BLaER1 treated with 17β-estradiol and CSF1 and Interleukin-3, amounts not matched to agents 10 nM and 100 nM (cell line): ENCODE measurements at regions not wholly inside any gene's neighbourhood (a gene's known extent, or its start where the extent isn't known, plus 50 kb on each side); places are given as distances from the start of the nearest gene placed in this dataset.

Experiments
- H3K27ac ChIP-seq, 11 experiments: shearing (Covaris generic); formaldehyde crosslinking; 2 replicates each; pipeline ENCODE4 v1.8.1; 2022
- H3K27me3 ChIP-seq, 11 experiments: shearing (Covaris generic); formaldehyde crosslinking; 2 replicates each; pipeline ENCODE4 v1.8.1; 2022
- H3K36me3 ChIP-seq, 11 experiments: shearing (Covaris generic); formaldehyde crosslinking; 2 replicates each; pipeline ENCODE4 v1.8.1; 2022
- H3K4me1 ChIP-seq, 10 experiments: shearing (Covaris generic); formaldehyde crosslinking; 2 replicates each; pipeline ENCODE4 v1.8.1; 2022
- H3K4me2 ChIP-seq, 11 experiments: shearing (Covaris generic); formaldehyde crosslinking; 2 replicates each; pipeline ENCODE4 v1.8.1; 2022
- H3K4me3 ChIP-seq, 10 experiments: shearing (Covaris generic); formaldehyde crosslinking; 2 replicates each; pipeline ENCODE4 v1.8.1; 2022
- H3K9ac ChIP-seq, 11 experiments: shearing (Covaris generic); formaldehyde crosslinking; 2 replicates each; pipeline ENCODE4 v1.8.1; 2022
- H3K9me3 ChIP-seq, 11 experiments: shearing (Covaris generic); formaldehyde crosslinking; replicated peaks in 1 of 11; 2 replicates each; pipeline ENCODE4 v1.8.1; 2022
- H4K20me1 ChIP-seq, 11 experiments: shearing (Covaris generic); formaldehyde crosslinking; 2 replicates each; pipeline ENCODE4 v1.8.1; 2022
- Cebpa-rat ChIP-seq, 11 experiments: shearing (Covaris generic); IDR thresholded peaks; 2 replicates each; pipeline ENCODE4 v1.8.1; 2022

DNA sequence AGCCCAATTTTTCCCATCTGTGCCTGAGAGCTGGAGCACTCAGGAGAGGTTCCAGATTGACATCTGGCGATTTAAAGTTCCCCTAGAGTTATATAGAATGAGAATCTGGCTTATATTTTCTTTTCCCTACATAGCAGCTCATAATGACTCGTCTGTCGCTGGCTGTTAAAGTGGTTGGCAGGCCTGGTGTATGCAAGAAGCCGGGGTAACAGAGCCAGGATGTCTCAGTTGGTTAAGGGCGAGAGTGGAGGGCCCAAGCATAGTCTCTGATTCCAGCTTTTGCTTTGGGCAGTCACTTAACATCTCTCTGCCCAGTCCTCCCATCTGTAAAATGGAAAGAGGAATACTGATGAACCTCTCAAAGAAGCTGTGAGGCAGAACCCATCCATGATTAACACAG lies 751.6 kb downstream of the NOVA1 start:
- H3K4me2 ChIP-seq = no peak overlapping the region
- no peak for TF ChIP-seq Cebpa-rat (IDR thresholded peaks at IDR 0.05)
- H4K20me1 ChIP-seq = no peaks in the 10 kb centered on the region
- no peaks in the 10 kb centered on the region for H3K27me3 ChIP-seq
- H3K9ac ChIP-seq = no peak overlapping the region
- no peaks in the 10 kb centered on the region for H3K9me3 ChIP-seq
- H3K27ac ChIP-seq = no peak overlapping the region
- no peak overlapping the region for H3K4me3 ChIP-seq
- no peaks in the 10 kb centered on the region for H3K36me3 ChIP-seq
- peaks cover 0 to 22% (median 18%) of the 10 kb centered on the region in 10 experiments; a peak in 15 of 20 replicates for H3K4me1 ChIP-seq

DNA sequence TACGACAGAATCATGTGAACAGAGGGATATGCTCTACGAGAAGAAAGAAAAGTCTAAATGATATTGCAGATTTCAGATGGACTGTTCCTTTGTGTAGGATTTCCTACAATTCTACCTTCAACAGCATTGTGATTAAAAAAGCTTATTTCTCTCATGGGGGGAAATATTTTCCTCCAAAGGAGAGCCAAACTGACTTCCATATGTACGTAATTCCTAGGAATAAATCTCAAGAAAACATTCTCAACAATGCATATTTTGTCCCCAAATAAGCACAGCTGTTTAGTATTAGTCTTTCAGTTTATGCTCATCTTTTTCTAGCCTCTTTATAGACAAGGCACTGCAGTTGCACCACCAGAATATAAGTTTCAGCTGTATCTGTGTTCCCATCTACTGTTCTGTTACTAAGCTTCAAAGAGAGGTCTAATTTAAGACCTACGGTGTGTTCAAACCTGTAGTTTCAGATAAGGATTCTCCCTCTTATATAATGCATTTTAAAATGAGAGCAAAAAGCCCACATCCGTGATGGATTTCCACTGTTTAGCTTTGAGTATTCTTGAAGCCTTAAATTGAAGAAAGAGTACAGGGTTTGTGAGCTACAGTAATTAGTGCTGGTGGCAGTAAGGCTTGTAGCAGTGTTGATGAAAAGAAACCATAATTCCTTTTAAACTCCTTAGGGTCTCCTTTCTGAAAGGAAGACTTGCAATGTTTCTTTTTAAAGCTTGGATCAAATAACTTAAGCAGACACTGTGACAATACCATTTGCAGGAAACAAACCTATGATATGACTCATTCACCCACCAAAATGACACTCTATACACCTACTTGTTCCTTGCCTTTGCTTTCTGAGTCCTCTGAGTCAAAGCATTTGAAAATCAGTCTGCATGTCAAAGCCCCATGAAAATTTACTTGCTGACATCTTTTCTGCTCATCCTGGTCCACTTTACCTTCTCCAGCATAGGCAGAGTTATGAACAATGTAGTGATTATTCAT lies 754.1 kb downstream of the NOVA1 start:
- no peaks in the 10 kb centered on the region for H3K9me3 ChIP-seq
- H3K4me1 ChIP-seq = peaks cover 0 to 22% (median 18%) of the 10 kb centered on the region in 10 experiments; a peak in 15 of 20 replicates
- H3K4me3 ChIP-seq = no peak overlapping the region
- H3K9ac ChIP-seq = no peak overlapping the region
- H4K20me1 ChIP-seq = no peaks in the 10 kb centered on the region
- H3K27me3 ChIP-seq = no peaks in the 10 kb centered on the region
- H3K27ac ChIP-seq = no peak overlapping the region
- no peaks in the 10 kb centered on the region for H3K36me3 ChIP-seq
- no peak for TF ChIP-seq Cebpa-rat (IDR thresholded peaks at IDR 0.05)
- no peak overlapping the region for H3K4me2 ChIP-seq

DNA sequence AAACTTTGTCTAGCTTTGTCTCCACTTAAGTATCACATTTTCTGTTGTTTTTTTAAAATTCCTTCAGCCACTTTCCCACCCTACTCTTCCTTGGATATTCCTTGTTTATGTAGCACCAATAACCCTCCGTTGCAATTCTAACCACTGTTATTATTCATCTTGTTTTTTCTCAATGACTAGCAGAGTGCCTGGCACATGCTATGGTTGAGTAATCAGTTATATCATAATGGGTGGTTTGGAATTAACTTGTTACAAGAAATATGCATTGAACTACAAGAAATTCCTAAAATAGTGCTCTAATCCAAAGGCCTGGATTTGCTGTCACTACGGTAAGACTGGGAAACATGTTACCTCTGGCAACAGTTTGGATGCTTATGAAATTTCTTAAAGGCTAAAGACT lies 756.6 kb downstream of the NOVA1 start:
- no peaks in the 10 kb centered on the region for H3K27me3 ChIP-seq
- H3K27ac ChIP-seq = no peak overlapping the region
- no peak overlapping the region for H3K9ac ChIP-seq
- no peak overlapping the region for H3K4me3 ChIP-seq
- TF ChIP-seq Cebpa-rat (IDR thresholded peaks at IDR 0.05) = no peak
- no peaks in the 10 kb centered on the region for H3K4me1 ChIP-seq
- H3K4me2 ChIP-seq = no peak overlapping the region
- H4K20me1 ChIP-seq = no peaks in the 10 kb centered on the region
- no peaks in the 10 kb centered on the region for H3K36me3 ChIP-seq
- no peaks in the 10 kb centered on the region for H3K9me3 ChIP-seq

DNA sequence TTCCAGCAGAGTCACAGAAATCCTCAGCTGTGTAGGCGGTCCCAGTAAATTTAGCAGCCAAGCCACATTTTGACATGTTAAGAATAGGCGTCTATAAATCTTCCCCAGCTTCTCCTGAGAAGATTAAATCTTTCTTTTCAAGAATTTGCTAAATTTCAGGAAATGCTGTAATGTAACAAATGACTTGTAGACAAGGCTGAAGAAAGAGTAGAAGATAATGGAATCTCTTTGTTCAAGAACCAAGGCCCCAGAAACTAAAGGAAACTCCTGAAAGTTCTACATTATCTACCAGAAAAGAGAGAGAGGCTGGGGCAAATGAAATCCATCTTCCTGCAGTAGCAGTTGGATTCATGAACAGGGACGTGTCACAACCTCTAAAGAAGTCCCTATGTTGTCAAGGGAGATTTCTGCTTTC lies 760.3 kb downstream of the NOVA1 start:
- TF ChIP-seq Cebpa-rat (IDR thresholded peaks at IDR 0.05) = no peak
- Histone ChIP-seq H4K20me1 (no peaks in the 10 kb centered on the region), H3K4me2 (no peak overlapping the region), H3K9me3 (no peaks in the 10 kb centered on the region), H3K4me3 (no peak overlapping the region), H3K27ac (no peak overlapping the region), H3K9ac (no peak overlapping the region), H3K36me3 (no peaks in the 10 kb centered on the region), H3K4me1 (no peaks in the 10 kb centered on the region), H3K27me3 (no peaks in the 10 kb centered on the region)

DNA sequence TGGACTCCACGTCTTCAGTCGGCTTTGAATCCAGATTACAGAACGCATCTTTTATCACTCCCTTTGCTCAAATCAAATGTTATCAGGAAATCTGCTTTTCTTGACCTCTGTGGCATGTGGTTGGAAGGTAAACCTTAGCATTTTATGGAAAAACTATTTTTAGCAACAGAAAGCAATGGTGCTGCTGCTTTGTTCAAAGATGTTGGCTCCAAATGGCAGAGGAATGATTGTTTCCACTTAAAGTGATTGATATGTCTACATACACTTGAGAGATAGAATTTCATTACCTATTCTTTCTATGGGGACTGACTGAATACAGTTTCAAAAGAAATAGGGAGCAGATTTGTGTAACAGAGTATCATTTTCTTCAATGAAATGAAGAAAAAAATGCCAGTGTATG lies 761.2 kb downstream of the NOVA1 start:
- no peaks in the 10 kb centered on the region for H4K20me1 ChIP-seq
- H3K9ac ChIP-seq = no peak overlapping the region
- no peaks in the 10 kb centered on the region for H3K27me3 ChIP-seq
- H3K4me2 ChIP-seq = no peak overlapping the region
- H3K36me3 ChIP-seq = no peaks in the 10 kb centered on the region
- H3K4me1 ChIP-seq = no peaks in the 10 kb centered on the region
- no peak overlapping the region for H3K27ac ChIP-seq
- H3K9me3 ChIP-seq = no peaks in the 10 kb centered on the region
- no peak overlapping the region for H3K4me3 ChIP-seq
- TF ChIP-seq Cebpa-rat (IDR thresholded peaks at IDR 0.05) = no peak

DNA sequence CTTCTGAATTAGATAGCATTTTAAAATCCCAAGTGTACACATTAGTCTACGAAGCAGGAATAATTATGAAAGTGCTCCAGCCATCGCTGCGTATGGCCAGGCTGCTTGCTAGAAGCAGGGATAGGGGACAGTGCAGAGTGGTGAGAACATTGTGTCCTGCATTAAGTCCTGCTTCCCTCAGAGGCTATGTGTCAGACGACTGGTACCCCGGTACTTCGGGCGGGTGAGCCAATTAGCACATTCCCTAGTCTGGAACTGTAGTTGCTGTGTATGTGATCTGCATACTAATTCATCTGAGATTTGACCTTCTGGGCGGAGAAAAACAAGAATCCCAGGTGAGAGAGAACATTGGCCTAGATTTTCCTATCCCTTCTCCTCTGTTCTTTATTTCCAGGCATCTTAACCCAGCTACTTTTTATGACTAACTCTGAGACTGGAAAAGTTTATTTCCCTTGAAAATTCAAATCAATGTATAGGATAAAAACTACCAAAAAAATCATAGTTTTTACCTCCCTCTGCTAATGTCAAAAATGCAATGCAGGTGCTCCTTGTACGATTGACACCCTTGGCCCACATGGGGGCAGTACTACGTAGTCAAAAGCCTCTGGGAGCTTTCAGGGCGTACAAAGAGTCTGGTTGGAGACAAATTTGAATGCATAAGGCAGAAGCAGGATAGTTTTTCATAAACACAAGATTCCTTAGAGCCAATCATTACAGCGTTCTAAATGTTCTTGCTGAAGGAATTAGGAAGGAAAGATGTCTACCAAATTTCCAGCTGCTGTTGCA lies 764.3 kb downstream of the NOVA1 start:
- Histone ChIP-seq H3K4me3 (no peak overlapping the region), H3K27me3 (no peaks in the 10 kb centered on the region), H3K9me3 (no peaks in the 10 kb centered on the region), H3K36me3 (no peaks in the 10 kb centered on the region), H3K27ac (no peak overlapping the region), H4K20me1 (no peaks in the 10 kb centered on the region), H3K4me2 (no peak overlapping the region), H3K9ac (no peak overlapping the region), H3K4me1 (no peaks in the 10 kb centered on the region)
- TF ChIP-seq Cebpa-rat (IDR thresholded peaks at IDR 0.05) = no peak

DNA sequence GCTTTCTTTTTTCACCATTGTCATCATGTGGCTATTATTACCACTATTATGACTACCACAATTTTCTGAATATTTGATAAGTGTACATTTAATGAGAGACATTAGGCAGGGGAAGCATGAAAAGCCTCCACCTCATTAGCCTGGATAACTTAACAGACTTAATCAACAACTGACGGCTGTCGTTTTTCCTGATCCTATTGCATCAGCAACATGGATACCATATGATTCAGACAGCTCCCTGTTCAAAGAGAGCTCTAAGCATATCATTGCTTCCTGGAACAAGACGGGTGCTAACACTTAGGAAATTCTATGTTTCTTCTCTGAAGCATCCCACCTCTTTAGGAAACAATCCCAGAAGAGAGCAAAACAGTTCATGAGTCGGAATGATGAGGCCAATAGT lies 765.2 kb downstream of the NOVA1 start:
- no peaks in the 10 kb centered on the region for H3K9me3 ChIP-seq
- no peak overlapping the region for H3K27ac ChIP-seq
- H4K20me1 ChIP-seq = no peaks in the 10 kb centered on the region
- no peak overlapping the region for H3K9ac ChIP-seq
- no peak overlapping the region for H3K4me2 ChIP-seq
- no peaks in the 10 kb centered on the region for H3K27me3 ChIP-seq
- H3K4me3 ChIP-seq = no peak overlapping the region
- no peaks in the 10 kb centered on the region for H3K4me1 ChIP-seq
- H3K36me3 ChIP-seq = no peaks in the 10 kb centered on the region
- no peak for TF ChIP-seq Cebpa-rat (IDR thresholded peaks at IDR 0.05)

DNA sequence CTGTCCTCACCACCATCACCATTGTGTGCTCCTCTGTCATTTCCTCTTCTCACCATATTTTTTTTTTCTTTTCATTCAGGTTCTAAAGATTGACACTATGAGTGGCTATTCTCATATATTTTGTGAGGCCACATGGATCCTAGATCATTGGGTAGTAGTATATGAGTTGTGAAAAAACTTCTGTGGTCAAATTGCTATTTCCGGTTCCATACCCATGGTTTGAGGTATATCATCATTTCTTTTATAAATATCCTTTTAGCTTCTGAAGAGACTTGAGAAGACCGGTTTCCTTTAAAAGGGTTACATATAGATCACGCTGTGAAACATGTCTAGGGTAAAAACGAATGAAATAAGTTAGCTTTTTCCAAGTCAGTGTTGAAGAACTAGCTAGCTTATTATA lies 769.3 kb downstream of the NOVA1 start:
- Histone ChIP-seq H3K36me3 (no peaks in the 10 kb centered on the region), H3K4me2 (no peak overlapping the region), H4K20me1 (no peaks in the 10 kb centered on the region), H3K9ac (no peak overlapping the region), H3K27ac (no peak overlapping the region), H3K27me3 (no peaks in the 10 kb centered on the region), H3K9me3 (no peaks in the 10 kb centered on the region), H3K4me1 (no peaks in the 10 kb centered on the region), H3K4me3 (no peak overlapping the region)
- no peak for TF ChIP-seq Cebpa-rat (IDR thresholded peaks at IDR 0.05)

DNA sequence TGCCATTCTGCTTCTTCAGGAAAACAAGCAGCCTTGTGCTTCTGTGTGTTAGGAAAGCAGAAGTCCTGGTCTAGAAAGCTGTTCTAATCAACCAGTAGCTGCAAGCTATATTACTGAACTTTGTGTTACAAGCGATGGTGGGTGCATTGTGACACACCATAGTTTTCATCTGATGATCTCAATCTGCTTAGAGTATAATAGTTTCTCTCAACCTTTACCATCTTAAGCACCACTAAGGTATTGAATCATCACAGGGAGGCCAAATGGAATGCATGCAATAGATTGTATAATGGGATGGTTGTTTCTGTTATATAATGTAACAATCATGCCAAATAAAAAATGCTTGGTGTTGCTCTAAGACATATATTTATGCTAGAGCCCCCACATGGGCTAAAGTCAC lies 771.7 kb downstream of the NOVA1 start:
- no peaks in the 10 kb centered on the region for H3K27me3 ChIP-seq
- H3K9ac ChIP-seq = no peak overlapping the region
- no peak overlapping the region for H3K4me2 ChIP-seq
- H3K4me1 ChIP-seq = no peaks in the 10 kb centered on the region
- H3K4me3 ChIP-seq = no peak overlapping the region
- no peaks in the 10 kb centered on the region for H3K9me3 ChIP-seq
- no peak overlapping the region for H3K27ac ChIP-seq
- H3K36me3 ChIP-seq = no peaks in the 10 kb centered on the region
- H4K20me1 ChIP-seq = no peaks in the 10 kb centered on the region
- no peak for TF ChIP-seq Cebpa-rat (IDR thresholded peaks at IDR 0.05)
